ENCODE measurements at regions not wholly inside any gene's neighbourhood (a gene's known extent, or its start where the extent isn't known, plus 50 kb on each side); places are given as distances from the start of the nearest gene placed in this dataset.

- DNase-seq (ENCODE audit: low read depth in 2 of 3, low spot score in 1 of 3) = peak; percentile 50 to 71 (median 64)
Measured at GRCh38 chr10:77710759-77711682, 73.4 kb upstream of the KCNMA1 start.

GRCh38 chr10:77710081-77710551 lies 72.5 kb upstream of the KCNMA1 start:
- no peak for DNase-seq (ENCODE audit: low read depth in 2 of 3, low spot score in 1 of 3)

GRCh38 chr10:77707570-77707969 lies 70.0 kb upstream of the KCNMA1 start:
- no peak for DNase-seq (ENCODE audit: low read depth in 2 of 3, low spot score in 1 of 3)

GRCh38 chr10:77702166-77702565 lies 64.6 kb upstream of the KCNMA1 start:
- no peak for DNase-seq (ENCODE audit: low read depth in 2 of 3, low spot score in 1 of 3)

GRCh38 chr10:77700086-77700485 lies 62.5 kb upstream of the KCNMA1 start:
- no peak for DNase-seq (ENCODE audit: low read depth in 2 of 3, low spot score in 1 of 3)

GRCh38 chr10:77699080-77699645 lies 61.6 kb upstream of the KCNMA1 start:
- DNase-seq (ENCODE audit: low read depth in 2 of 3, low spot score in 1 of 3) = no peak

DNA sequence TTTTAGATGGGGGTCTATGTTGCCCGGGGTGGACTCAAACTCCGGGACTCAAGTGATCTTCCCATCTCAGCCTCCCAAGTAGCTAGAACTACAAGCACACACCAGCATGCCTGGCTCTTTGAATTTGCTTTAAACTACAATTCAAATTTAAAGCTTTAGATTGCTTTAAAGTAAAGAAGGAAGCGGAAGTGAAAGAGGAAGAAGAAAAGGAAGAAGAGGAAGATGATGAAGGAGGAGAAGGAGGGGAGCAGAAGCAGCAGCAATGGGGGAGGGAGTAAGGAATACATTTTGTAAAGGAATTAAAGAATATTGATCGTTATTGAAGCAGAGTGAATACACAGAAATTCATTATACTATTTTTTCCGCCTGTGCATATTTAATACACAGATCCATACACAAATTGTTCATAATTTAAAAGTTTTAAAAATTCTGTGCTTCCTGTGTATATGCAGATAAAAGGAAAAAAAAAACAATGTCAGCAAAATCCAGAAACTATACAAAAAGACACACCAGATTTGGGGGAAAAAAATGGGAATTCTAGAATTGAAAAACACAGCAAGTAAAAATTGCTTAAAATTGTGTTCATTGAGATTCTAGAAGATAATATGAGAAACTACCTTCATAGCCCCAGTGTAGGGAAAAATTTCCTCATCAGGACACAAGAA lies 60.8 kb upstream of the KCNMA1 start:
- no peak for DNase-seq (ENCODE audit: low read depth in 2 of 3, low spot score in 1 of 3)

DNA sequence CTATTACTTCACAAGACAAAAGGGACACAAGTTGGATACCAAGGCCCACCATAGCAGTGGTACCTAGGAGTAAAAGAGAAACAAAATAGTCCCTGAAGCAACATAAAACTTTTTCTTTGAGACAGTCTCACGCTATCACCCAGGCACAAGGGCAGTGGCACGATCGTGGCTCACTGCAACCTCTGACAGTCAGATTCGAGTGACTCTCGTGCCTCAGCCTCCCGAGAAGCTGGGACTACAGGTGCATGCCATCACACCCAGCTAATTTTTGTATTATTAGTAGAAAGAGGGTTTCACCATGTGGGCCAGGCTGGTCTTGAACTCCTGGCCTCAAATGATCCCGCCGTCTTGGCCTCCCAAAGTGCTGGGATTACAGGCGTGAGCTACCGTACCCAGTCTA lies 59.0 kb upstream of the KCNMA1 start:
- no peak for DNase-seq (ENCODE audit: low read depth in 2 of 3, low spot score in 1 of 3)

- DNase-seq (ENCODE audit: low read depth in 2 of 3, low spot score in 1 of 3) = no peak
Measured at GRCh38 chr10:77695186-77695585, 57.6 kb upstream of the KCNMA1 start.

DNA sequence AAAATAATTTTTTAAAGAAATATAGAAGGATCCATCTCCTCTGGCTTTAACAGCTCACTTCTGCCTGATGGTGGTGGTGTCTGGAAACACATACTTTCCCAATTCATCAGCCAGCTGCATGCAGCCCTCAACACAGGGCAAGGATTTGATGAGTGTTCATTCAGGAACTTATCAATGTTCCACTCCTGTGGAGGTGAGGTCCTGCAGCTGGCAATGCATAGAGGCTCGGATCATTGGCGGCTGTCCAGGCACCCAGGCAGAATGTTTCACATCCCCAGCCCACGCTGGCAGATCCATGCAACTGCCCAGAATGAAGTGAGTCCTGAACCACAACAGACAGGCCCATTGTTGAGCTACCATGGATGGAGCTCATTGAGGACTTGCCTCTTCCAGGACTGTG lies 55.2 kb upstream of the KCNMA1 start:
- no peak for DNase-seq (ENCODE audit: low read depth in 2 of 3, low spot score in 1 of 3)

DNA sequence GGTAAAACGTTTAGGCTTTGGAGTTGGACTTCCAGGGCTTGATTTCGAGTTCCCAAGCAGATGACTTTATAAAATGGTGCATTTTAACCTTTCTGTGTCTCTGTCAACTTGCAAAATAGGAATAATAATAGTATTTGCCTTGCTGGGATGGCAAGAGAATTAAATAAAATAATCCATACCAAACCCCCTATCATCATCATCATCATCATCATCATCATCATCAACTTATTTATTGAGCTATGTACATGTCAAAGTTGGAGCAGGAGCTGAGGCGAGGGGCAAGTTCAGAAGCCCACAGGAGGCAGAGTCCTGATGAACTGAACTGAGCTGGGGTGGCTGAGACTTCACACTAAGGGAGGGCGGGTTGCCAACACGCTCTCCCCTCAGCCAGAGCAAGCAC lies 51.7 kb upstream of the KCNMA1 start:
- DNase-seq (ENCODE audit: low read depth in 2 of 3, low spot score in 1 of 3) = no peak

GRCh38 chr10:77687621-77688020 lies 50.0 kb upstream of the KCNMA1 start:
- DNase-seq (ENCODE audit: low read depth in 2 of 3, low spot score in 1 of 3) = no peak

Data from stimulated activated CD4-positive, alpha-beta T cell treated with anti-CD3 and anti-CD28 coated beads, Interleukin-12 subunit alpha, Interleukin-12 subunit beta, amount 100 ng/mL, for 48 hours (primary cell).